MM.1S (cell line): ENCODE measurements at regions not wholly inside any gene's neighbourhood (a gene's known extent, or its start where the extent isn't known, plus 50 kb on each side); places are given as distances from the start of the nearest gene placed in this dataset.

Experiments used
- DNase-seq: peaks from one replicate; pipeline ENCODE4 v3.0.0-alpha.2; 2015
- H2AFZ ChIP-seq: fragments of 300-600 bp; sonication (generic); 2 replicates; pipeline ENCODE4 v1.6.0; 2016; ENCODE audit warnings: antibody characterized with exemption, low read length
- H3F3A ChIP-seq: fragments of 300-600 bp; sonication (generic); 2 replicates; pipeline ENCODE4 v1.6.1; 2016; ENCODE audit warnings: mild to moderate bottlenecking, antibody characterized with exemption, low read length, moderate library complexity, mixed read lengths; ENCODE audit not compliant: insufficient read depth
- H3K27ac ChIP-seq: fragments of 300-600 bp; sonication (generic); 2 replicates; pipeline ENCODE4 v1.5.1; 2016; ENCODE audit warnings: mild to moderate bottlenecking, low read length
- H3K27me3 ChIP-seq: fragments of 300-600 bp; sonication (generic); replicated peaks from 2 replicates; pipeline ENCODE4 v1.6.0; 2016; ENCODE audit warnings: low read length; ENCODE audit not compliant: insufficient read depth
- H3K36me3 ChIP-seq: fragments of 300-600 bp; sonication (generic); replicated peaks from 2 replicates; pipeline ENCODE4 v1.6.1; 2016; ENCODE audit warnings: mild to moderate bottlenecking, low read length, mixed read lengths; ENCODE audit not compliant: insufficient read depth
- H3K4me1 ChIP-seq: fragments of 300-600 bp; sonication (generic); 2 replicates; pipeline ENCODE4 v1.6.1; 2016; ENCODE audit warnings: low read length, mixed read lengths
- H3K4me2 ChIP-seq: fragments of 300-600 bp; sonication (generic); 2 replicates; pipeline ENCODE4 v1.6.0; 2016; ENCODE audit warnings: low read depth, low read length
- H3K4me3 ChIP-seq: fragments of 300-600 bp; sonication (generic); 2 replicates; pipeline ENCODE4 v1.5.1; 2016; ENCODE audit warnings: low read length, mixed read lengths
- H3K79me2 ChIP-seq: fragments of 300-600 bp; sonication (generic); 2 replicates; pipeline ENCODE4 v1.6.1; 2016; ENCODE audit warnings: mixed run types, low read length, mixed read lengths
- H3K9ac ChIP-seq: fragments of 300-600 bp; sonication (generic); 2 replicates; pipeline ENCODE4 v1.6.1; 2016; ENCODE audit warnings: low read length, mixed read lengths
- H3K9me2 ChIP-seq: fragments of 300-600 bp; sonication (generic); replicated peaks from 2 replicates; pipeline ENCODE4 v1.6.1; 2016; ENCODE audit warnings: mild to moderate bottlenecking, low read length, mixed read lengths; ENCODE audit not compliant: insufficient read depth
- H3K9me3 ChIP-seq: fragments of 300-600 bp; sonication (generic); replicated peaks from 2 replicates; pipeline ENCODE4 v1.6.1; 2016; ENCODE audit warnings: mild to moderate bottlenecking, low read length, mixed read lengths; ENCODE audit not compliant: insufficient read depth
- H4K20me1 ChIP-seq: fragments of 300-600 bp; sonication (generic); 2 replicates; pipeline ENCODE4 v1.6.1; 2016; ENCODE audit warnings: mild to moderate bottlenecking, low read length, moderate library complexity, mixed read lengths; ENCODE audit not compliant: insufficient read depth
- CTCF ChIP-seq: fragments of 300-600 bp; sonication (generic); IDR thresholded peaks from 2 replicates; pipeline ENCODE4 v1.5.1; 2016; ENCODE audit warnings: antibody characterized with exemption, low read length, mixed read lengths
- EZH2 ChIP-seq: fragments of 300-600 bp; sonication (generic); optimal IDR thresholded peaks from 2 replicates; pipeline ENCODE3; 2017; ENCODE audit warnings: low read depth, mild to moderate bottlenecking, antibody characterized with exemption, low read length, mixed read lengths
- EZH2phosphoT487 ChIP-seq: fragments of 300-600 bp; sonication (generic); IDR thresholded peaks from 2 replicates; pipeline ENCODE4 v1.6.1; 2018; ENCODE audit warnings: antibody characterized with exemption, low read length

GRCh38 chr18:6565815-6566081 lies 151.0 kb upstream of the L3MBTL4 start:
- Histone ChIP-seq H3K9me2 (no peaks in the 10 kb centered on the region), H3F3A (no peaks in the 10 kb centered on the region), H3K4me3 (no peak overlapping the region), H3K9me3 (no peaks in the 10 kb centered on the region), H3K79me2 (no peaks in the 10 kb centered on the region), H3K9ac (no peak overlapping the region), H3K4me1 (no peaks in the 10 kb centered on the region), H3K36me3 (no peaks in the 10 kb centered on the region), H3K4me2 (no peak overlapping the region), H2AFZ (no peak overlapping the region), H3K27me3 (no peaks in the 10 kb centered on the region), H4K20me1 (no peaks in the 10 kb centered on the region), H3K27ac (no peak overlapping the region)
- no peak for DNase-seq
- TF ChIP-seq EZH2phosphoT487 (no peak), EZH2 (no peak), CTCF (no peak)

- Histone ChIP-seq H3K9ac (no peak overlapping the region), H3K9me2 (no peaks in the 10 kb centered on the region), H3K4me3 (no peak overlapping the region), H3K79me2 (no peaks in the 10 kb centered on the region), H3K27me3 (no peaks in the 10 kb centered on the region), H2AFZ (no peak overlapping the region), H3K4me2 (no peak overlapping the region), H4K20me1 (no peaks in the 10 kb centered on the region), H3K27ac (no peak overlapping the region), H3F3A (no peaks in the 10 kb centered on the region), H3K4me1 (no peaks in the 10 kb centered on the region), H3K9me3 (no peaks in the 10 kb centered on the region), H3K36me3 (no peaks in the 10 kb centered on the region)
- no peak for TF ChIP-seq EZH2phosphoT487
- no peak for DNase-seq
Measured at GRCh38 chr18:6566338-6566911, 151.7 kb upstream of the L3MBTL4 start.

GRCh38 chr18:6569813-6570212 lies 155.1 kb upstream of the L3MBTL4 start:
- Histone ChIP-seq H3K27ac (no peak overlapping the region), H3K4me2 (no peak overlapping the region), H2AFZ (no peak overlapping the region), H3K4me3 (no peak overlapping the region), H3K36me3 (no peaks in the 10 kb centered on the region), H3K9me2 (no peaks in the 10 kb centered on the region), H3K27me3 (no peaks in the 10 kb centered on the region), H3K79me2 (no peaks in the 10 kb centered on the region), H3F3A (no peaks in the 10 kb centered on the region), H3K9me3 (no peaks in the 10 kb centered on the region), H3K4me1 (no peaks in the 10 kb centered on the region), H3K9ac (no peak overlapping the region), H4K20me1 (no peaks in the 10 kb centered on the region)
- no peak for DNase-seq
- TF ChIP-seq EZH2phosphoT487 (no peak), EZH2 (no peak), CTCF (no peak)

- no peak for DNase-seq
- H2AFZ ChIP-seq, result no peak overlapping the region
Measured at GRCh38 chr18:6570581-6571238, 156.0 kb upstream of the L3MBTL4 start.

More at GRCh38 chr18:6570581-6571238, 156.0 kb upstream of the L3MBTL4 start:
- no peak overlapping the region for H3K4me3 ChIP-seq
- H3K9me2 ChIP-seq, result no peaks in the 10 kb centered on the region
- H3K79me2 ChIP-seq, result no peaks in the 10 kb centered on the region
- TF ChIP-seq EZH2, result no peak
- no peak for TF ChIP-seq EZH2phosphoT487
- TF ChIP-seq CTCF, result no peak
- H3K4me1 ChIP-seq, result no peaks in the 10 kb centered on the region
- H4K20me1 ChIP-seq, result no peaks in the 10 kb centered on the region
- no peak overlapping the region for H3K4me2 ChIP-seq
- H3F3A ChIP-seq, result no peaks in the 10 kb centered on the region
- H3K27ac ChIP-seq, result no peak overlapping the region
- no peak overlapping the region for H3K9ac ChIP-seq
- no peaks in the 10 kb centered on the region for H3K36me3 ChIP-seq
- no peaks in the 10 kb centered on the region for H3K27me3 ChIP-seq
- no peaks in the 10 kb centered on the region for H3K9me3 ChIP-seq
